ENCODE measurements at regions not wholly inside any gene's neighbourhood (a gene's known extent, or its start where the extent isn't known, plus 50 kb on each side); places are given as distances from the start of the nearest gene placed in this dataset.

DNA sequence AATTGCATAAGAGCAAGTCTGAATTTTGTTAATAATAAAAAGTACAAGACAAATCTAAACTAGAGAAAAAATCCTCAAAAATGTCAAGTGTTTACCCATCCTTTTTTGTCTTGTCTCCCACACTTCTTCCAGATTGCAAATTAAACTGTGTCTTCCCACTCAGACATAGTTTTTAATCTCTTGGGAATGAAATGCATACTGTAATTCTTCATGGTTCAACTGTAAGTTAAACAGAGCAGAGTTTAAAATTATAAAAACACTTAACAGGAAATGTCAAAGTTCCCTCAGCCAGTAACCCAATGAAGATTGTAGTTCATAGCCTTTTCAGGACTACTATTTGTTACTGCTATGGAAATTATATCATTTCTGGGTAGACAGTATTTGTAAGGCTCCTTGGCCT lies 171.8 kb downstream of the UBE2E3 start:
- DNase-seq: no peak

DNA sequence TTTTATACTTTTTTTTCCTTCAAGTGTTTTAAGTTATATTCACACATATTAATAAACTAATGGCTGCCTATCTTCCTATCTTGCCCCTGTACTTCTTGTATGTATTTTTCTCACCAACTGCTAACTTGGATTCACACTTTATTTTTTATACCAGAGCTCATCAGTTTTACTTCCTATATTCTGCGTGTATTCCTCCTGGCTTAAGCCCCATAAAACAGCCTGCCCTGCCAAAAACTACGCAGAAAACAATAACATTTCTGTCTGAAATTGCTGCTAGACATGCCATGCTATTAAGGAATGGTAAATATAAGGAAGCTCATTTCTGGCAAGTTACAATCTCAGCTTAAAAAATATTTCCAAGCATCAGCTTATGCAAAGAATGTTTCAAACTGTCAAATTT lies 172.3 kb downstream of the UBE2E3 start:
- DNase-seq: no peak

DNA sequence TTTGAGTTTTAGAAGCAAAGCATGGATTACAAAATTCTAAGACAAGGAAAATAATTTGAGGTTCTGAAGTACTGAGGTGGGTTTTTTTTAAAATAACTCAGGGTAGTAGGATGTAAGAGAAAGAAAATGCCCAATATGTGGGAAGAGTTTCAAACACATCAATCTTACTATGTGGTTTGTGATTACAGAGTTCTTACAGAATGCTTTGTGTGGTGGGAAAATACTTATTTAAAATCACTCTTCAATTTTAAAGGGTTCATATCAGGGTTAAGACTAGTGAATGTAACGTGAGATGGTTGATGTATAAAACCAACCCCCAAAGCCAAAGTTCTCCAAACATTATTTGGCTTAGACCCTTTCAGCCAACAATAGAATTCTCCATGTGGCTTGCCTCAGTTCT lies 173.5 kb downstream of the UBE2E3 start:
- DNase-seq: no peak

DNA sequence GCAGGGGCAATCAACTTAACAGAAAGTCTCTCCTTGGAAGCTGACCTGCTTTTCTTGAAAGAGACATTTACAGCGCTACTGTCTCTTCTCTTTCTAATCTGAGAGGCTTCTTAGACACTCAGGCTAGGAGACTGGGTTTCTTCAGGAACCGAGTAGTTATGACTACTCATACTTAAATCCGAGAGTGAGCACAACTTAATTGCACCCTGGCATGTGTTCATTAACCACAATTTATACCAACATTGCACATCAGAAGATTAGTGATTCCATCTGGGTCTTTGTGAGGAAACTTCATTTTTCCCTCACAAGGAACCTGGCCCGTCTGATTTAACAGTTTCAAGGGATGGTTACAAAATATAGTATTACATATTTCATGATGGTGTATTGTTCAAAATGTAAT lies 176.9 kb downstream of the UBE2E3 start:
- no peak for DNase-seq

DNA sequence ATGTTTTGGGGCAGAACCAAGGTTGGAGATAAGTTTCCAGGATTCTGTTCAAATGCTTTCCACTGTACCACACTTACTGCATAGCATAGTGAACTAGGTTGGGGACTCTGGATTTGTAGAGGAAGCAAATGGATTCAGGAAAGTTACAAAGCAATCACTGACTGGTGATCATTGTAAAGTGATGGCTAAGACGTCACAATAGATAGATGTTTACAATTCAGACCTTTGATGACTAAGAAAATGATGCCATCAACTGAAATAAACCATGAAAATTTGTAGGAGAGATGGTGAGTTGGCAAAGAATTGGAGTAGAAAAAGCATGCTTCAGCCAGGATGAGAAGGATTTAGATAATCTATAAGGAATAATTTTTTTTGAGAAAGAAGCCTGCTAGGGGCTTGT lies 178.0 kb downstream of the UBE2E3 start:
- DNase-seq: no peak

DNA sequence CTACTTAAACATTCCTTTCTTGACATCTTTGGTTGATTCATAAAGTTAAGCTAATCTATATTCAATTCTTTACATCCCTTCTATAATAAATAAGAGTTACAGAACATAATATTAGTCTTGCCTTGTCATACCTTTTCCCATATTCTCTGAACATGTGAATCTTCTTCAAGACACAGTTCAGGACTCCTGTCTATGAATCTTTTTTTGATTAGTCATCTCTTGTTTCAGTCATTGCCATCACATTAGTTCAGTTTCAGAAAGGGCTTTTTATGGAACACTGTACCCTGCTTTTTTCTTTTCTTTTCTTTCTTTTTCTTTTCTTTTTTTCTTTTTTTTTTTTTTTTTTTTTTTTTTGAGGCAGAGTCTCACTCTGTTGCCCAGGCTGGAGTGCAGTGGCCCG lies 181.2 kb downstream of the UBE2E3 start:
- no peak for DNase-seq

DNA sequence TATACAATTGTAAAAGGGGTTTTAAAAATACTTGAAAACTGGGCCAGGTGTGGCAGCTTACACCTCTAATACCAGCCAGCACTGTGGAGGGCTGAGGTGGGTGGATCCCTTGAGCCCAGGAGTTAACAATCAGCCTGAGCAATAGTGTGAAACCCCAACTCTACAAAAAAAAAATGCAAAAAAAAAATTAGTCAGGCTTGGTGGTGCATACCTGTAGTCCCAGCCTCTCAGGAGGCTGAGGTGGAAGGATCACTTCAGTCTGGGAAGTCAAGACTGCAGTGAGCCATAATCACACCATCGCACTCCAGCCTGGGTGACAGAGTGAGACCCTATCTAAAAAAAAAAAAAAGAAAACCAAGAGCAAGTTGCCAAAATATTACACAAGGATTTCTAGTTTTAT lies 182.7 kb downstream of the UBE2E3 start:
- DNase-seq: peak; percentile 52

DNA sequence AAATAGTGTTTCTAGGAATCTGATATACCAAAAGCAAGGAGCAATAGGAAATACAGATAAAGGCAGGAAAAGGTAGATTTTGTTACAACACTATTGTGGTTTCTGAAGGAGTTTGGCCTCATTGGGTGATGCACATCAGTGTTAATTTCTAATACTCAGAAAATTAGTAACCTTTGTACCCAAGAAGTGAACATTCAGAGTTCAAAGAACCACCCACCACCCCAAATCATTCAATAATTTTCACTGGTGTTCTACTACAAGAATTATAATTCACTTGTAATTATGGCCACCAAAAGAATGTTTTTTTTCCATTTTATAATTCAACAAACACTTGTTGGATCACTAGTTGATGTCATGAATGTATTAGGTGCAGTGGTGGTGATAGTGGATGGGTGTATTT lies 183.3 kb downstream of the UBE2E3 start:
- no peak for DNase-seq

DNA sequence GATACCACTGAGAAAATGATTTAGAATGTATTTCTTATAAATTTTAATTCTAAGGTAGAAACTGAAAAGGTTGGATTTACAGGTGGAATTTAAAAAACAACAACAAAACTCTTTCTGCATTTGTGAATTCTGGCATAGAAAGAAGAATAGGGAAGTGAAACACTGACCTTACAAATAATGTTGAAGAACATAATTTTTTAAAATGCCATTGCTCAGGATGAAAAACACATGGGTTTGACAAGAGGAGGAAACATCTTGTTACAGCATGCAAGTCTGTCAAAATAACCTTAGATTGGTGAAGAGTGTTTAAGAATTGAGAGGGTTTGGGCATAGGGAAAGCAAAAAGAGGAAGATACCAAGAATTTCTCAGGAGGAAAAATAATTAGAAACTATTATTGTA lies 184.3 kb downstream of the UBE2E3 start:
- no peak for DNase-seq

DNA sequence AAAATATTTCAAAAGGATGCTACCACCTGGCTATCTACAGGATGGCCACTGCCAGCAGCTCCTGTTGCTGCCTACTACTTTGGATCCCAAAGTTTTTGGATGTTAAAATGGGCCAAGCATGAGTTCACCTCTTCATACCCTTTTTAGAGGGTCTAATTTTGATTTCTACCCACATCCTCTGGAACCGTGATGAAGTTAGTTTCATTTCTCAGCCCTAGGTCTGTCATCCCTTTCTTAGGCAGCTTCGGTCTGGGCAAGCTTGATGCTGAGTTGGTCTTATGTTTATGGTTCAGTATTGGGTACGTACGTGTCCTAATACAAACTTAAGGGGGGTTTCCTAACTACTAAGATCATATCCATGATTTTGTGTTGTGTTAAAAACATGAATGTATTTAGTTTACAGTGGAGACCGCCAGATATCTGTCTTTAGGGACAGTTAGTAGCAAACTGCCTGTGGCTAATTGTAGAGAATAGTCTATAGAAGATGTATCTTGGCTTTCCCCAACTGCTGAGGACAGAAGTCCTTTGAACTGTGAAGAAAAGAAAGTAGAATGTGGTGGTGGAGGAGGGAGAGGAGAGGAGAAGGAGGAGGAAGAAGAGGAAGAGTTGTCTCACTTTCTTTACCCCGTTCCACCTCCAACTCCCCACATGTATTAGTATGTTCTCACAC lies 184.9 kb downstream of the UBE2E3 start:
- no peak for DNase-seq

DNA sequence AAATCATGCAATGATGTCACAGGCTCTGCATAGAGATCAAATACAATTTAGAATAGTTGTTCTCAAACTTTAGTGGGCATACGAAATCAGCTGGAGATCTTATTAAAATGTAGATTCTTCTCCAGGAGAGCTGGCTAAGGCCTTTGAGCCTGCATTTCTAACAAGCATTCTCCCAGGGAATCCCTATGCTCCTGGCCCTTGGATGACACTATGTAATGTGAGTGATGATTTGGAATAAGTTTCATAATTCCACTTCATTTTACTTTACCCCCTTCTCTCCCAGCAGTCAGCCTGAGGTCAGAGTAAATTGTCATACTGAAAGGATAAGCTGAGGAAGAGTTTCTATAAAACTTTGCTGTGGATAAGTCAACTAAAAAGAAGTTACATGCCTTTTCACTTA lies 189.1 kb downstream of the UBE2E3 start:
- DNase-seq: no peak

DNA sequence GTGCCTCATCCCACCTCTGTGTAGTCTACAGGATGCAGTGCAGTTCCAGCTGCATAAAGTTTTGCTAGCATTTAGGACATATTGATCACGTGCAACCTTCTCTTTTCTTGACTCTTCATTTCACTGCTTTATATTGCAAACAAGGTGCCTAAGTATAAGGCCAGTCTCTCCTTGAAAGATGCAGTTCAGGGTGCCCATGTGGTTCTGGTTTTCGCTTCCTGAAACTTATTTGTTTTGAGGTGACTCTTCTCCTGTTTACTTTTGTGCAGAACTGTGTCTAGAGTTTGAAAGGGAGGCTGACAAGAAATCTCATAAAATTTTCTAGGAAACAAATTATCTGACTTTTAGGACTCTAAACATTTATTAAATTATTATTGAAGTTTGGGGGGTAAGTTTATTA lies 189.9 kb downstream of the UBE2E3 start:
- no peak for DNase-seq

DNA sequence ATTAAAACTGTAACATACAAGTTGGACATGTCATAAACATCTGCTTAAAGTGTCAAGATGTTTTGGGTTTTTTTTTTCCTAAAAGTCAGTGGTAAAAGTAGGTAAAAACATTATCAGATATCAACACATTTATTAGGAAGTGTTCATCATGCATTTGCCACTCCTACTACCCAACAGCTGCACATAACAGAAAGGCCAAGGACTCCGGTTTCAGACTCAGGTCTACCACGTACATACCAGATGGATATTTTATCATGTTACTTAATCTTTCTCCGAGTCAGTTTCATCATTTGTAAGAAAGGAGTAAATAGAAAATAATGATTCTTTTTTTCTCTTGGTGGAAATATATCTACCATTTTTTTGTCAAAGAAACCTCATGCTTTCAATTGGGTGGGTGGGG lies 192.3 kb downstream of the UBE2E3 start:
- no peak for DNase-seq

DNA sequence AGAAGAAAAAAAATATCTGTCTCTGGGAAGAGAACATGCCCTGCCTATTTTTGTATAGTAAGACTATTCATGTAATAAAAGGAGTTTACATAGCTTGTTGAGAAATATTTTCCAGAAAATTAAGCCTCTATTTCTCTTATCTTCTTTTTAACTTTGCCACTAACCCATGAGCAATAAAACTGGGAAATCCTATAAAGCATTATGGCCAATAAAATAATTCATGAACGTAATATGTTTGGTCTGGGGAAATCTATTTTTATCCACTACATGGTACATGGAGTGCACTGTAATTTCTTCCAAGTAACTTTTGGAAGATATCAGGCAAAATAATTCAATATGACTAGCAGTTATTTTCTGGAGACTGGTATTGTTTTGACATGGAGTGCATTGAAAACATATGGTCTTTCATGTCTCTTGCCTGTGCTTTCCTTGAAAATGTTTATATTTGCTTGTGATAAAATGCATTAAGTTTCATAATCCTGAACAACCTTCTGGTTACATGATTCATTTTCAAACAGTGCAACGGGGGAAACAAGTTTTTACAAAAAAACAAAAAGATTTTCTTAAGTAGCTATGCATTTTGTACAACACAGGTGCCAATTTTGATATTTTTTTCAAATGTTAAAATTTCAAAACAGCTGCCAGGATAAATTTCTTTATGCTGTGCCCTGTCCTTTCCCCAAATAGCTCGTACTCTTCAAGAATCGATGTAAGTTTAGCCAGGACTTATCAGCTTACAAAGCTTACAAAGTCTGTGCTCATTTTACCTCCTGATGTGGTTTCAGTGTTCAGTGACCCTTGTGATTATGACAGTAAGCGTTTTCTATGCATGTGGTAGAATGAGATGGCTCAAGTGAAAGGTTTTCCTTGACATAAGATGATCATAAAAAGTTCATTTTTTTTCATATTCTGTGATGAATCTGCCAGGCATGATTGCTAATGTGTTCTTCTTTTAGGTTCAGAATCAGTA lies 194.5 kb downstream of the UBE2E3 start:
- no peak for DNase-seq

DNA sequence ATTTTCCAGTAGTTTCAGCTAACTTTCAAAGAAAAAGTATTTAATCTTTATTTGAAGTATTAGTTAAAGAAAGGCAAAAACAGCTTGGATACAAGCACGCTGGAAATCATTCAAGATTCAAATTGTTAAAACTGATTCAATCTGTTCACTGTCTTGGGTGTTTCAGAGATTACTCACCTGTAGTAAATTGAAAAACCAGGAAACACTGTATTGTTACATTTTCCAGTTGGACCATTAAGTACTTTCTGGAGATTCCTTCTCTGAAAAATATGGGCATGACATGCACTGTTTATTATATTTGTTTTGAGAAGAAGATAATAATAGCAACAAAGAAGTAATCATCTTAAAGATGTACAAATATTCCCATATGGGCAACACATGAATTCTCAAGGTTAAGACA lies 196.1 kb downstream of the UBE2E3 start:
- no peak for DNase-seq

DNA sequence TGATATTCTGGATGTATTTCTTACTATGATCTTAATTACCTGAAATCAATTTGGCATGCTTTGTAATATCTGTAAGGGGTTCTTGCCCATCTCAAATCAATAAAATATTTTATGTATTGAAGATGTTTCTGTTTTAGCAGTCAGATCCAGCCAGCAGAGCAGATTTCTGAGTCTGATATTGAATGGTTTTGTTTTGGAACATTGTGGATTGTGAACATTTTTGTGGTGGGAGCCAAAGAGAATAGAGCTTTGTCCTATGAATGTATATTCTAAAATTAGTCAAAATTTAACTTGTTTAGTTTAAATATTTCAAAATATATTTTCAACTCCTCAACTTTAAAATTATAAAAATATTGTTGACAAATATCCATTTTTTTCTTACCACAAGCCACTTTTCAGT lies 197.0 kb downstream of the UBE2E3 start:
- no peak for DNase-seq

DNA sequence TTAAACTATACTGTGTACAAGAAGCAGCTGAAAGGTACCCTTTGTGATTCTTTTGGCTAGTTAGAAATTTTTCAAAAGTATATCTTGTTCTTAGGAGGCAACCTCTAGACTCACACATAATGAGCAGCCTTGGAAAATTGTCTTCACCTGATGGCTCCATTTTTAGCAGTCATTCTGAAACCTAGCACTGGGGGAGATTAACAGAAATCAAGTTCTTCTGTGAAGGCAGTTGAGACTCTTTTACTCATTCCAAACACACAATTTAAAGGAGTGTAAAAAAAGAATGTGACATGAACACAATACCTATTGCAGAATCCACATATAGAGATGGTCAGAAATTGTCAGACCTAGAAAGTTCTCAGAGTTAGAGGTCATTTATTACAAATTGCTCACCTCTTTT lies 197.7 kb downstream of the UBE2E3 start:
- no peak for DNase-seq

DNA sequence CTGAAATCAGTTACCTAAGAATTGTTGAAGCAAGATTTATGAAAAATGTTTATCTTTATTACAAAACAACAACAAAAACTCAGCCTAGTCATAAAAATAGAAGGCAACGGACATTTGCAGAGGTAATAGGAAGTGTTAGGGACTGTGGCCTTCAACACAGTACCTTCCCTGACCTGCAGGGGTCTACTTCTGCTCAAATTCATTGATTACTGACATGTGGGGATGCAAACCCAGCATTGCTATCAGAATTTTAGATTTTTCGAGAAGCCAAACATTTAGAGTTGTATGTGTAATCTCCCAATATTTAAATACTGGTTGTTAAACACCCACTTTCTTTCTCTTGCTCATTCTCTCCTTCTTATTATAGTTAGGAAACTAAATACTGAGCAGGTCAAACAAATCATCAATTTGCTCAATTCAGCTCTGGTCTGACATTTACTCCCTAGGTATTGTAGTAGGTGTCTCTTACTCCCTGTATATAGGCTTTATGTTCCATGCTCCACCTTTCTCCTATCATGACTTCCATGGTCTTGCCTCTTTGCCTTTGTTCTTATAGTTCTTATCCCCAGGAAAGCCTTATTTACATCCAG lies 198.5 kb downstream of the UBE2E3 start:
- DNase-seq: no peak

DNA sequence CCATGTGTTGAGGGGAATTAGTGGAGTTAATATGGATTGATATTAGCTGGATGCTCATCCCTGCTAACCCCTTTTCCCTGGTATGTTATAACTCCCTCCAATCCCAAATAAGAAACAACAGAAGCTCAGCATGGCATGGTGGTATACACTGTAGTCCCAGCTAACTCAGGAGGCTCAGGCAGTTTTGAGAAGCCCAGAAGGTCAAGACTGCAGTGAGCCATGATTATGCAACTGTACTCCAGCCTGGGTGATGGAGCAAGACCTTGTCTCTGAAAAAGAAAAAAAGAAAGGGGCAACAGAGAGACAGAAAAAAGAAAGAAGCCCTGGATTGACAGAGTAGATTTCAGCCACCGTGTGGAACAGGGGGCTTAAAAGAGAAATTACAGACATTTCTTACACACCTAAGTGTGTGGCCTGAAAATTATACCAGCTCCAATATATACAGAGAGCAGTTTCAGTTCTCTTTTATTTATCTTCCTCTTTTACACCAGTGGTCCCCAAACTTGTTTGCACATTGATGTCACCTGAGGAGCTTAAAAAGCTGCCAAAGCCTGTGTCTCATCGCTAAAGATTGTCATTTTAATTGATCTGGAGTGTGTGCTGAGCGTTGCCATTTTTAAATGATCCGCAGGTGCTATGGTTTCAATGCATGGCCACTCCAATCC lies 203.6 kb downstream of the UBE2E3 start:
- DNase-seq: no peak

DNA sequence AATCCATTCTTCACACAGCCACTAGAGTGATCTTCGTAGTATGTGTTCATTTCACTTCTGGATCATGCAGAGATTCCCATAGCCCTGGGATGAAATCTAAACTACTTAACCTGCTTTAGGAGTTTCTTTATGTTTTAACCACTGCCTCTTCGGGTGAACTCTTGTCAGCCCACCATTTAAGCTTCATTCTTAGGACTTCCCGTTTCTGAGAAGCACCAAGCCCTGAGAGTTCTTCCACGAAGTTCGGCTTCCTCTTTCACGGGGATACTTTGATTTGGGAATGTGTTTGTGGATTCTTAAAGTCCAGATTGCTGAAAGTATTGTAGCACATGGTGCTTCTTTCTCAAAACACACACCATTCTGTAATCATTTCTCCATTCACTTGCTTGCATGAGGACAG lies 205.0 kb downstream of the UBE2E3 start:
- DNase-seq: no peak

DNA sequence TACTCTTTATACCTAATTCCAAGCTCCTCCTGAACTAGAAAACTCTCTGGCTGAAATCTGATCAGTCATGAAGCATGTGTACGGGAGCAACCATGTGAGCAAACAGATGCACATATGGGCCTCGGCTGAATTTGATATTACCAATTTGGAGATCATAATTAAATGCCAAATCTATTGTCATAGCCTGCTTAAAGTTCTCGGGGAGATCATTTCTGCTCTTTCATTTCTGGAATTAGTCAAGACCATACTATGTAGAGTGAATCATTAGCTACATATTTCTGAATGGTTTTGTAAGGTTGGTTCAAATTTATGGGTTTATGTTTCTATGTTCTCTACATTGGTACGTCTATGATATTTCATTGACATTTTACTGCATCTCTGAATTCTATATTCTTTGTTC lies 205.5 kb downstream of the UBE2E3 start:
- no peak for DNase-seq

DNA sequence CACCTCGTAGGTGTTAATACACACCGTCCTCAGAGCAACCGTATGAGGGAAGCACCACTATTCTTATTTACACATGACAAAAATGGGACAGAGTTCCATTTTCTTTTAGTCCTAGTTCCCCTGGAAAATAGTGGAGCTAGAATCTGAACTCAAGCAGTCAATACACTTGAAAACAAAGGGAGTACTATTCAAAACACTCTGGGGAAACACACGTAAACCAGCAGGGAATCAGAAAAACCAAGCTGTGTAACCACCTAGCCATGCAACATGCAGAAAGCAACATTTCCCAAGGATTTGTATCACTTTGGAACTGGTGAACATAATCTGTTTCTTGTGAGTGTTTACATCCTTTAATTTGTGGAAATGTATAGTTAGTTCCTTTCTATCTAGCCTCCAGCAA lies 208.2 kb downstream of the UBE2E3 start:
- no peak for DNase-seq

DNA sequence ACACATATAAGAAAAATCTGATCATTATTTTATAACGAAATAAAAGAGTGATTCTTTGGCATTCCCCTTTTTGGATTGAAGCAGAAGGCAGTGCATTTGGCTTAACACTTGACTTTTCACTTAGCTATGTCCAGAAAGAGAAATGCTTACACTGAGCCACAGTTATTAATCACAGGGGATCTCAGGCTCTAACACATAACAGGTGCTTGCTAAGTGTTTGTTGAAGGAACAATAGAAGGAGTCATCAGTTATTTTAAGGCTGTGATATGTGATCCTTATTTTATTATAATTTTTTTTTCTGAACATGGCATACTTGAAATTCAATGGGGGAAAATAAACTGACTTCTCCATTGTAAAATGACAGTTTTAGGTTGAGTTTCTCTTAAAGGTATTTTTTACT lies 209.5 kb downstream of the UBE2E3 start:
- no peak for DNase-seq

DNA sequence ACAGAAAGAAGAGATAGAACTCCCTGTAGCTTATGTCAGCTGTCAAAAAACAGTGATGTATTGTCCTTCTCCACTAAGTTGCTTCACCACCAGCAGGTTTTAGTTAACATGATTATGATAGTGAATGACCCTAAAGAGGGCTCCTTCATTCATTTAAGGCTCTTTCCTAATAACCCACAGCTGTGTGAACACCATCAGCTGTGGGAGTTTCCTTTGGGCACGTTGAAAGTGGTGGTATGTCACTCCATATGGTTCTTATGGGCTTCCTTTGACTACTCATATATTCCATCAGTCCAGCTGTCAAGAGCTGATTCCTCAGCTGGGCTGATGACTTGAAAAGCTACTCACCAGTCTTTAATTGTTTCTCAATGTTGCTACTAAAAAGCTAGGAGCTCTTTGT lies 210.3 kb downstream of the UBE2E3 start:
- DNase-seq: no peak

Measured in NK-92 treated with Interleukin-12 subunit alpha and Interleukin-12 subunit beta, amount 100 ng/mL, for 24 hours (cell line).